ENCODE measurements at regions not wholly inside any gene's neighbourhood (a gene's known extent, or its start where the extent isn't known, plus 50 kb on each side); places are given as distances from the start of the nearest gene placed in this dataset.

- no peak for DNase-seq
Measured at GRCh38 chr9:96156171-96156974, 145.6 kb downstream of the HSD17B3 start.

DNA sequence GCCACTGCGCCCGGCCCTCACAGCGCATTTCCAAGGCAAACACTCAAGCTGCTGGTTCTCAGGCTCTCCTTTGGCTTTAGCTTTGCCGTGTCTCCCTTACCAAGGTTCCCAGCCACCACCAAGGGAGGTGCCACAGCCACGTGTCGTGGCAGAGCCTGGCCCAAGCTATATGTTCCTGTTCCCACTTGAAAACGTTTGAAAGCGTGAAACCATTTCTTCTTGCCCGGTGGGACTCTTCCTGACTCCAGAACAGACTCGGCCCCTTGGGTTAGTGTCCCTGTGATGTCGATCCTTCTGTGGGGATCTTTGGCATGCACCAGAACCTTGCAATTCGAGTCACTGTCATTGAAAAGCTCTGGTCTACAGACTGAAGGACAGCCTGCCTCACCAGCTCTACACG is 147.9 kb downstream of the HSD17B3 start:
- DNase-seq, result no peak

DNA sequence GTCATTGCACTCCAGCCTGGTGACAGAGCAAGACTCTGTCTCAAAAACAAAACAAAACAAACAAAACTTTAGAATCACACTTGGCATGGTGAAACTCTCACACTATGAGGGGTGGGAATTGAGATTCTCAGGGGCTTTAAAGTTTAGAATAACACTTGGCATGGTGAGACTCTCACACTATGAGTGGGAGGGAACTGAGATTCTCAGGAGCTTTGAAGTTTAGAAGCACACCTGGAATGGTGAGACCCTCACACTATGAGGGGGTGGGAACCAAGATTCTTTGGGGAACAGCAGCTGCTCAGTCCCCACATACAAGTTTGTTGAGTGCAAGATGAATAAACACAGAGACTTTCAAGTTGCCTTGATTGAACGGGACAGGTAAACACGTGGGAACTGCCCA is 149.4 kb downstream of the HSD17B3 start:
- DNase-seq, result no peak

DNA sequence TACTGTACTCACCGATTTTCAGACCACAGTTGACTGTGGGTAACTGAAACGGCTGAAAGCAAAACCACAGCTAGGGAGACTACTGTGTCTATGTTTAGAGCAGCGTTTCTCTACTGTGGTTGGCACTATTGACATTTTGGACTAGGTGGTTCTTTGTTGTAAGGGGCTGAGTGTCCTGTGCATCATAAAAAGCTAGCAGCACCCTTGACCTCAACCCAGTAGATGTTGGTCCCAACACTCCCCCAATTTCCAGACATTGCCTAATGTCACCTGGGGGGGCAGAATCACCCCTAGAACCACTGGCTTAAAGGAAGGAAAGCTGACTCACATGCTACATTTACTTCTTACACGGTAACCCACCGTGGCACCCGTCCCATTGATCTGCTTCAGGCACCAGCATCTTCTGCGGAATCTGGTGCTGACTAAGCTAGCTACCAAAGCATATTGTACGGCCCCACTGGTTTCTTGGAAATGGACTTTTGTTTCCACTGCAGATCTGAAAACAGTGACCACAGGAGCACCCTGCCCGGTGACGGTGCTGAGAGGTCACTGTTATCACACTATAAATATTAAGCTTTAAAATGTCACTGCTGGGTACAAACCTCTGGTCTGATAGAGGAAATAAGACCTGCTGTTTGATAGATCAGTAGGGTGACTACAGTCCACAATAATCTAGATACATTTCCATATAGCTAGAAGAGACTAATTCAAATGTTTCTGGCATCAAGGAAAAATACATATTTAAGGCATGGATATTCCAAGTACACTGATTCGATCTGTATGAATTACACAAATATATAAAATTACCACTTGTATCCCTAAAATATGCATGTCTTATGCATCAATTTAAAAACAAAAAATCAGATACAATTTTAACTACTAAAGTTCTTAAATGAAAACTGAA is 151.4 kb downstream of the HSD17B3 start:
- DNase-seq, result peak; percentile 33 to 35

GRCh38 chr9:96149533-96150280 is 152.3 kb downstream of the HSD17B3 start:
- DNase-seq, result peak in 1 of 2 donors; percentile 6

DNA sequence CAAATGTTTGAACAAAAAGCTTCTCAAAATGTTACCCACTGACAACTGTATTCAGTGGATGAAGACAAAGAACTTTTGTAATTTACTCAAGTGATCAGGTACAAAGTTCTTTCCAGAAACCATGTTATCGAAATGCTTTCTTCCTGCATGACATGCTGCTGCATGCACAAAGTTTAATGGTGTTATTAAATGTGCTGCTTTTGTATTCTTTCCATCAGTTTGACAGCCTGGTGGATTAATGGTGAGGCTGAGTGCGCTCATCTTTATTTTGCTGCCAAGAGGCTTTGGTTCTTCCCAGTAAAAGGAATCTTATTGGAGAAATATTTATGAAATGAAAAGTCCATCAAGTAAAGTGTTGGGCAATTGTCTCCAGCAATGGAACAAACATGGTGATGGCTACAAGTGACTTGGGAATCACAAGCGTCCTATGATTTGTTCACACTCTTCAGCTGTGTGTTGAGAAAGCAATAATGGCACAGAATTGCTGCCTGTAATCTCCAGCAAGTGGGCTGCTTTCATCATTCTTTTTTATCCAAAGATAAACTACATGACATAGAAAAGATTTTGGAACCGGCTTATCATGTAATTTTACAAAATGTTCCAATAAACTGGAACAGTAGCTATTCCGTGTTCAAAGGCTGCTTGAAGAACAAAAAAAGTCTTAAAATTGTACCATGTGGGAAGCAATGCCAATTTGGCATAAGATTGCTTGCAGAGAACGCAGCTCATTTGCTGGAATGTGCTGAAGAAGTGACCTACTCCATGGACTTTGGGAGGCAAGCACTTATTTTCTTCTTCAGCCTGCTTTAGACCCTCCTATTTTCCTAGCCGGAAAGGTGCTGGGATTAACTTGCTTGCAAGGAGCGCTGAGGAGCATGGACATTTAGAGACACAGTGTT is 153.1 kb downstream of the HSD17B3 start:
- DNase-seq, result no peak

- DNase-seq, result peak in 1 of 2 donors; percentile 39
Measured at GRCh38 chr9:96147029-96147428, 154.9 kb downstream of the HSD17B3 start.

DNA sequence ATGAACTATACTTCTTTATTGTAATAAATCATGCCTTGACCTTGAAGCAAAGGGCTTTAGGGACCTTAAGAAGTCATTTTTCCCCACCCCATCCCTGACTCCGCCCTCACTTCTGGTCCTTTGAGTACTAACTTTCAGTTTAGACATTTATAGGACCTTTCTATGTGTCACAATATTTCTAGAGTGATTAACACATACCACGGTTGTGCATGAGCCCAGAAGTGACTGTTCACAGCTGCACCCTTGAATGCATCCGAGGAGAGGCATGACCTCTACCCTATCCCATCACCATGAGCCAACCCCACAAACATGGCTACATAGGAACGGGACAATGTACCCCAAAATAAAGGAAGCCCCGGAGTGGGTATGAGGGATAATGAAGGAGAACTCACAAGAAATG is 160.3 kb downstream of the HSD17B3 start:
- no peak for DNase-seq

GRCh38 chr9:96141128-96141474 is 160.9 kb downstream of the HSD17B3 start:
- DNase-seq, result no peak

GRCh38 chr9:96140296-96141127 is 161.5 kb downstream of the HSD17B3 start:
- no peak for DNase-seq

- no peak for DNase-seq
Measured at GRCh38 chr9:96139592-96140295, 162.2 kb downstream of the HSD17B3 start.

DNA sequence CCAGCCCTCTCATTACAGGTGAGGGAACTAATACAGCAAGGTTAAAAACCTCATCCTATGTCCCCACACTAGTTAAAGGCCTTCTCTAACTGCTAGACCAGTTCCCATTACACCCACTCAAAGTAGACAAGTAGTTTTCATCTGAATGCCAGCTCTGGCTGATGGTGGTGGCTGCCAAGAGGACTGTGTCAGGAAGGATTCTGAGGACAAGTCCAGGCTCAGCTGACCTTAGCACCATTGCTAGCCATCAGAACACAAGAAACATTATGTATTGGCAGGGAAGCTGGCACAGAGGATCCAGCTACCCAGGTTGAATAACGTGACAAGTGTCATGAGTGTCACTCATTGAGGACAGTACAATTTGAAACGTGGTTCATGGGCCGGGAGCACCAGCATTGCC is 163.4 kb downstream of the HSD17B3 start:
- DNase-seq, result no peak

- no peak for DNase-seq
Measured at GRCh38 chr9:96137671-96138429, 164.1 kb downstream of the HSD17B3 start.

DNA sequence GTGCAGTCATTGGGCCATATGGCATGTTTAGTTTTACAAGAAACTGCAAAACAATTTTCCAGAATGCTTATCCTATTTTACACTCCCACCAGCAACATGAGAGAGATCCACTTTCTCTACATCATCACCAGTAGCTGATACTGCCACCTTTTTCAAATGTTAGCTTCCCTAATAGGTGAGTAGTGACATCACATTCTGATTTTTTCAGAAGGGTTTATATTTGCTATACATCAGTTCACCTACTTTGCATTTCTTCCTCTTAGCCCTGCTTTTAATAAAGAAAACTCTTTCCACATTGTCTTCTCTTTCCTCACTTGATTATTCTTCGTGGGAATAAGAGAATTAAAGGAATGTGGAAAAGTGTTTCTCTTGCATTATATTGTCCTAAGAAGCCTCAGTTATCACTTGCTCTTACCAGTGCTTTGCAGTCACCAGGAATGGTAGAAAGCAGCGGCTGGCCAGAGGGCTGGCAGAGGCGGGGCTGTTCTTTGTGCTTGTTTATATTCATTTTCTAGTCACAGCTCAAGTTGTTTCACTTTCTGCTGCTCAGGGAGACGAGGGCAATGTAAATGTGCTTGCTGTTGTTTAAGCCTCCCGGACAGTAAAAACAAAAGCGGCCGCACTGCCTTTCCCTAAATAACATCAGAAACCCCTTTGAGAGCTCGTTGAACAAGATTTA is 164.8 kb downstream of the HSD17B3 start:
- DNase-seq, result peak; percentile 8 to 10

DNA sequence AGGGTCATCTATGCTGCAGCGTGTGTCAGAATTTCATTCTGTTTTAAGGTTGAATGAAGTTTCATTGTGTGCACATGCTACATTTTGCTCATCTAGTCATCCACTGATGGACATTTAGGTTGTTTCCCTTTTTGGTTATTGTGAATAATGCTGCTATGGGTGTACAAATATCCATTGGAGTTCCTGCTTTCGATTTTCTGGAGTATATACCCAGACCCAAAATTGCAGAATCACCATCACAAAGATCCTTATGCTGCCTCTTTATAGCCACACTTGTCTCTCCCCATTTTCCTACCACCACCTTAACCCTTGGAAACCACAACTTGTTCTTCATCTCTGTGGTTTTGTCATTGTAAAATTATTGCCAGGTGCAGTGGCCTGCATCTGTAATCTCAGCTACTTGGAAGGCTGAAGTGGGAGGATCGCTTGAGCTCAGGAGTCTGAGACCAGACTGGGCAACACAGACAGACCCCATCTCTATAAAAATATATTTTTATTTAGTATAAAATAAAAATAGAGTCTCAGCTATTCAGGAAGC is 166.2 kb downstream of the HSD17B3 start:
- DNase-seq, result no peak

GRCh38 chr9:96135076-96135752 is 166.8 kb downstream of the HSD17B3 start:
- no peak for DNase-seq

- DNase-seq, result no peak
Measured at GRCh38 chr9:96133321-96134021, 168.5 kb downstream of the HSD17B3 start.

GRCh38 chr9:96131825-96132224 is 170.2 kb downstream of the HSD17B3 start:
- no peak for DNase-seq

Data from CD4-positive, alpha-beta T cell treated with Interferon alpha-2 for 1 hour (primary cell).